HEK293T (cell line): ENCODE measurements at regions not wholly inside any gene's neighbourhood (a gene's known extent, or its start where the extent isn't known, plus 50 kb on each side); places are given as distances from the start of the nearest gene placed in this dataset.

Source experiments
- CTCF ChIA-PET: fragments of 350-600 bp; formaldehyde crosslinking; extraction: SDS; loops from one replicate; lab custom pipeline; 2021; ENCODE audit warnings: antibody characterized with exemption, inconsistent platforms; lab: Yijun Ruan, JAX
- POLR2A ChIA-PET: fragments of 350-600 bp; formaldehyde crosslinking; extraction: SDS; loops from one replicate; lab custom pipeline; 2020; ENCODE audit warnings: antibody characterized with exemption, inconsistent platforms; lab: Yijun Ruan, JAX
- DNase-seq: peaks from one replicate; pipeline ENCODE4 v3.0.0; 2012; ENCODE audit warnings: mixed read lengths; ENCODE audit errors: extremely low spot score
- ARNT ChIP-seq: fragments of 450-650 bp; IDR thresholded peaks from 2 replicates; pipeline ENCODE4 v1.6.1; 2017; ENCODE audit warnings: mild to moderate bottlenecking
- BHLHE40 ChIP-seq: fragments of 450-650 bp; IDR thresholded peaks from 2 replicates; pipeline ENCODE4 v1.6.1; 2016; ENCODE audit warnings: mild to moderate bottlenecking, moderate library complexity, borderline replicate concordance
- CTBP1 ChIP-seq: fragments of 450-650 bp; IDR thresholded peaks from 2 replicates; pipeline ENCODE4 v1.6.1; 2016; ENCODE audit warnings: borderline replicate concordance
- ELF4 ChIP-seq: fragments of 450-650 bp; IDR thresholded peaks from 2 replicates; pipeline ENCODE4 v1.6.1; 2017; ENCODE audit warnings: antibody characterized with exemption
- FOXA1 ChIP-seq: fragments of 450-650 bp; IDR thresholded peaks from 2 replicates; pipeline ENCODE4 v1.6.1; 2016; ENCODE audit warnings: mild to moderate bottlenecking
- FOXK2 ChIP-seq: fragments of 450-650 bp; IDR thresholded peaks from 2 replicates; pipeline ENCODE4 v1.6.1; 2016; ENCODE audit warnings: mild to moderate bottlenecking
- FOXM1 ChIP-seq: fragments of 450-650 bp; IDR thresholded peaks from 2 replicates; pipeline ENCODE4 v1.6.1; 2017; ENCODE audit warnings: mild to moderate bottlenecking, borderline replicate concordance
- HDGF ChIP-seq: fragments of 450-650 bp; IDR thresholded peaks from 2 replicates; pipeline ENCODE4 v1.6.1; 2017; ENCODE audit warnings: antibody characterized with exemption, borderline replicate concordance
- L3MBTL2 ChIP-seq: fragments of 450-650 bp; conservative IDR thresholded peaks from 2 replicates; pipeline ENCODE4 v1.6.1; 2016; ENCODE audit warnings: mild to moderate bottlenecking
- LEF1 ChIP-seq: fragments of 450-650 bp; IDR thresholded peaks from 2 replicates; pipeline ENCODE4 v1.6.1; 2017; ENCODE audit warnings: mild to moderate bottlenecking, borderline replicate concordance
- NFRKB ChIP-seq: fragments of 450-650 bp; IDR thresholded peaks from 2 replicates; pipeline ENCODE4 v1.6.1; 2016; ENCODE audit warnings: mild to moderate bottlenecking, moderate library complexity
- PKNOX1 ChIP-seq: fragments of 450-650 bp; IDR thresholded peaks from 2 replicates; pipeline ENCODE4 v1.6.1; 2016
- SP1 ChIP-seq: fragments of 450-650 bp; IDR thresholded peaks from 2 replicates; pipeline ENCODE4 v1.6.1; 2017
- SUZ12 ChIP-seq: fragments of 450-650 bp; IDR thresholded peaks from 2 replicates; pipeline ENCODE4 v1.6.1; 2016; ENCODE audit warnings: mild to moderate bottlenecking
- TARDBP ChIP-seq: fragments of 450-650 bp; IDR thresholded peaks from 2 replicates; pipeline ENCODE4 v1.6.1; 2016
- ZNF384 ChIP-seq: fragments of 450-650 bp; IDR thresholded peaks from 2 replicates; pipeline ENCODE4 v1.6.1; 2016

GRCh38 chr2:41711736-41712135, 336.1 kb upstream of the PKDCC start:
- CTCF ChIA-PET, result no interaction called here
- TF ChIP-seq FOXK2, result no peak
- no peak for DNase-seq
- POLR2A ChIA-PET, result no interaction called here

GRCh38 chr2:41716497-41716896, 331.3 kb upstream of the PKDCC start:
- POLR2A ChIA-PET, result no interaction called here
- CTCF ChIA-PET, result no interaction called here
- no peak for DNase-seq
- TF ChIP-seq LEF1 (no peak), FOXA1 (no peak), FOXM1 (no peak), L3MBTL2 (no peak), CTBP1 (no peak), ELF4 (no peak), NFRKB (no peak), PKNOX1 (no peak), FOXK2 (no peak), HDGF (no peak), ZNF384 (no peak), BHLHE40 (no peak), SP1 (no peak), TARDBP (no peak), SUZ12 (no peak), ARNT (no peak)

GRCh38 chr2:41717839-41718238, 330.0 kb upstream of the PKDCC start:
- POLR2A ChIA-PET, result no interaction called here
- DNase-seq, result no peak
- no peak for TF ChIP-seq ELF4
- TF ChIP-seq HDGF, result no peak
- TF ChIP-seq PKNOX1, result no peak
- TF ChIP-seq NFRKB, result no peak
- TF ChIP-seq ZNF384, result no peak
- TF ChIP-seq BHLHE40, result no peak
- no peak for TF ChIP-seq TARDBP
- TF ChIP-seq LEF1, result no peak
- no peak for TF ChIP-seq CTBP1
- no peak for TF ChIP-seq FOXA1
- TF ChIP-seq SUZ12, result no peak
- no peak for TF ChIP-seq SP1
- no peak for TF ChIP-seq L3MBTL2
- CTCF ChIA-PET, result no interaction called here

GRCh38 chr2:41718705-41719104, 329.1 kb upstream of the PKDCC start:
- DNase-seq, result no peak
- CTCF ChIA-PET, result no interaction called here
- no peak for TF ChIP-seq ZNF384
- TF ChIP-seq HDGF, result no peak
- TF ChIP-seq ARNT, result no peak
- TF ChIP-seq FOXK2, result no peak
- no peak for TF ChIP-seq ELF4
- no peak for TF ChIP-seq FOXA1
- TF ChIP-seq PKNOX1, result no peak
- no peak for TF ChIP-seq BHLHE40
- POLR2A ChIA-PET, result no interaction called here

GRCh38 chr2:41719756-41720155, 328.1 kb upstream of the PKDCC start:
- no peak for DNase-seq
- POLR2A ChIA-PET, result no interaction called here
- CTCF ChIA-PET, result no interaction called here
- TF ChIP-seq NFRKB (no peak), CTBP1 (no peak), LEF1 (no peak), SUZ12 (no peak), FOXK2 (no peak), ELF4 (no peak), BHLHE40 (no peak), PKNOX1 (no peak), ARNT (no peak), TARDBP (no peak), HDGF (no peak), SP1 (no peak), FOXM1 (no peak)

- ChIA-PET POLR2A (no interaction called here), CTCF (no interaction called here)
- no peak for DNase-seq
- TF ChIP-seq FOXK2, result no peak
- TF ChIP-seq SP1, result no peak
- TF ChIP-seq FOXM1, result no peak
- no peak for TF ChIP-seq LEF1
- TF ChIP-seq HDGF, result no peak
- TF ChIP-seq BHLHE40, result no peak
- no peak for TF ChIP-seq SUZ12
- no peak for TF ChIP-seq ELF4
- no peak for TF ChIP-seq ARNT
- TF ChIP-seq ZNF384, result no peak
- no peak for TF ChIP-seq FOXA1
- TF ChIP-seq L3MBTL2, result no peak
- no peak for TF ChIP-seq TARDBP
- TF ChIP-seq CTBP1, result no peak
- no peak for TF ChIP-seq NFRKB
- TF ChIP-seq PKNOX1, result no peak
These were observed 327.2 kb upstream of the PKDCC start for GRCh38 chr2:41720331-41721251.
